ENCODE measurements at regions not wholly inside any gene's neighbourhood (a gene's known extent, or its start where the extent isn't known, plus 50 kb on each side); places are given as distances from the start of the nearest gene placed in this dataset.

DNA sequence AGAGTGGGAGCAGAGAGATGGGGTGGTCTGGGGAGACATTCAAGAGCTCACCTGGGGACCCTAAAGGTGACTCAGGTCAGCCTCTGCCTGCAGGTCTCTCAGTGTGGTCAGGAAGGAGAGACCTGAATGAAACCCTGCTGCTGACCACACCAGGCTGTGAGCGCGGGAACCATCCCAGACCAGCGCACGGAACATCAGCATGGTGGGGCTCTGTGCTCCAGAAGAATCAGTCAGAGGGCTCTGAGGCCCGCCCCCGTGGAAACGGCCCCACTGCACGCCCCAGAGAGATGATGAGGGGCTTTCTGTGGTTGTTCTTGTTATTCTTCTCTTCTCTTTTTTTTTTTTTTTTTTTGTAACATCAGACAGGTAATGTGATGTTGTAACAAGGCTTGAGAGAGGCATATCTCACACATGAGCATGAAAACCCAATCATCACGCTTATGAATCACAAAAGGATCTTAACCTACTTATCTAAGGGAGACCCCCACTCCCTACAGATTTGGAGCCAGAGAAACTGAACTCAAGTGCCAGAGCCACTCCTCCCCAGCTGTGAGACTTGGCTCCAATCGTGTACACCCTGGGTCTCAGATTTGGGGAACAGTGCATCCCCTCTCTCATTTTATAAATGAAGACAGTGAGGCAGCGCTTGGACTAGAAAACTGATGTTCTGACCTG lies 302.2 kb downstream of the EIPR1 start:
- TF ChIP-seq CTCF (IDR thresholded peaks at IDR 0.05; ENCODE audit: low read depth, low read length, missing input control), result no peak
- no peak for TF ChIP-seq NR2F2 (IDR thresholded peaks at IDR 0.05)
- no peak for TF ChIP-seq REST (IDR thresholded peaks at IDR 0.05)
- no peak for TF ChIP-seq RAD21 (IDR thresholded peaks at IDR 0.05)
- TF ChIP-seq, protein P1, sequence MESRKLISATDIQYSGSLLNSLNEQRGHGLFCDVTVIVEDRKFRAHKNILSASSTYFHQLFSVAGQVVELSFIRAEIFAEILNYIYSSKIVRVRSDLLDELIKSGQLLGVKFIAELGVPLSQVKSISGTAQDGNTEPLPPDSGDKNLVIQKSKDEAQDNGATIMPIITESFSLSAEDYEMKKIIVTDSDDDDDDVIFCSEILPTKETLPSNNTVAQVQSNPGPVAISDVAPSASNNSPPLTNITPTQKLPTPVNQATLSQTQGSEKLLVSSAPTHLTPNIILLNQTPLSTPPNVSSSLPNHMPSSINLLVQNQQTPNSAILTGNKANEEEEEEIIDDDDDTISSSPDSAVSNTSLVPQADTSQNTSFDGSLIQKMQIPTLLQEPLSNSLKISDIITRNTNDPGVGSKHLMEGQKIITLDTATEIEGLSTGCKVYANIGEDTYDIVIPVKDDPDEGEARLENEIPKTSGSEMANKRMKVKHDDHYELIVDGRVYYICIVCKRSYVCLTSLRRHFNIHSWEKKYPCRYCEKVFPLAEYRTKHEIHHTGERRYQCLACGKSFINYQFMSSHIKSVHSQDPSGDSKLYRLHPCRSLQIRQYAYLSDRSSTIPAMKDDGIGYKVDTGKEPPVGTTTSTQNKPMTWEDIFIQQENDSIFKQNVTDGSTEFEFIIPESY (IDR thresholded peaks at IDR 0.05), result no peak
- no peak for TF ChIP-seq TAF1 (conservative IDR thresholded peaks at IDR 0.05)
- no peak for TF ChIP-seq MAX (IDR thresholded peaks at IDR 0.05)

Measured in liver (tissue), 3 donors.